ENCODE measurements at regions not wholly inside any gene's neighbourhood (a gene's known extent, or its start where the extent isn't known, plus 50 kb on each side); places are given as distances from the start of the nearest gene placed in this dataset.

DNA sequence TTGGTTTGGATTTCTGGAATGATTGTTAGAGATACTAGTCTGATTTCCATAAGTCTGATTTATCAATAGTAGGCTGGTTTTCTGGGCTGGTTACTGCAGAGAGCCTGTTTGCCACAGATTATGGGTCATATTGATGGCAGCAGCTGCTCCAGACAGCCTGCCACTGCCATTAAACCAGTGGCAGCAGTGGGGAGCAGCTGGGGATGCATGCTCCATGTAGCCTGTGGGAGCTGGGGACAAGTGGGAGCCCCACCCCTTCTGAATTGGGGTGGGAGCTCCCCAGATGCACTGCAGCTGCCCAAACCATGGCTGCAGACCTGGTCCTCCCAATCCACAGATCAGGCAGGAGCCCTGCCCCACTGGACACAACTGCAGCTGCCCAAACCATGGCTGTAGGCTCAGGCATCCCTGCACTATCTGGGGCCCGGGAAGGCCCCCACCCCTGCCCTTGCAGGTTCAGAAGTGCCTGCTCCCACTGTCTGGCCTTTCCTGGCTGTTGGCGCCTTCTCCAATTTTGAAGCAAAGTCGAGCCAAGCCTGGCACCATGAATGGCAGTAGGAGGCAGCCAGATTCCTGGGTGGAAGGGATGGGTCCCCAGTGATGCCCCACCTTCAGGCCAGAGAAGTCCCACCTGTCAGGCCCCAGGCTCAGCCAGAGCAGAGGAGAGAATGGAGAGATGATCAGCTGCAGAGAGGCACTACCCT, 402.9 kb upstream of the TYRP1 start:
- WGBS (ENCODE audit: low lambda C conversion rate, missing lambda C conversion rate) = 94% methylated on average over 3 of the region's 3 CpGs
- no peak overlapping the region for H3K4me3 ChIP-seq

DNA sequence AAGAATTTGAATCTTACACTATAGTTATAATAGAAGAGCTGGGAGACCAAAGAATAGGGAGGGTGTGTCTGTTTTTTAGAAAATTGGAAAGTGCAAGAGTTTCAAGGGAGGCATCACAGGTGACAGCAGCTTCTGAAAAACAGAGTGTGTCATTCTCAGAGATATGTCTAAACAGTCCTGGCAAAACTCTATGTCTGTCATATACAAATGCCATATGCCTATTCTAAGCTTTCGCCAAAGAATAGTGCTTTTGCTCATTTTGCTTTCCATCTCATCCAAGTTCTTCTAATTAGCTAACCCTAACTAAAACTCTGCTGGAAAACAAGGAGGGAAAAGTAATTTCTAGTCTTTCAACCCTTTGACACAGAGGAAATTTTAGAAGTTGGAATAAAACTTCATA, 388.0 kb upstream of the TYRP1 start:
- Histone ChIP-seq H3K36me3 (replicated peaks; ENCODE audit: insufficient read depth, low read depth) (no peaks in the 10 kb centered on the region), H3K4me3 (no peak overlapping the region), H3K9me2 (replicated peaks; ENCODE audit: insufficient read depth) (no peaks in the 10 kb centered on the region), H4K20me1 (ENCODE audit: insufficient read depth, poor library complexity, severe bottlenecking) (no peaks in the 10 kb centered on the region), H3K79me2 (no peaks in the 10 kb centered on the region), H2AFZ (no peak overlapping the region), H3K27ac (no peak overlapping the region), H3K27me3 (no peaks in the 10 kb centered on the region), H3K4me1 (ENCODE audit: insufficient read depth) (no peaks in the 10 kb centered on the region), H3K9me3 (ENCODE audit: low read depth) (no peaks in the 10 kb centered on the region), H3K4me2 (no peak overlapping the region)
- TF ChIP-seq EZH2 (IDR thresholded peaks at IDR 0.05; ENCODE audit: borderline replicate concordance) (no peak), EZH2phosphoT487 (IDR thresholded peaks at IDR 0.05; ENCODE audit: low read depth, severe bottlenecking, unreplicated experiment) (no peak)
- TF ChIP-seq, protein P1, sequence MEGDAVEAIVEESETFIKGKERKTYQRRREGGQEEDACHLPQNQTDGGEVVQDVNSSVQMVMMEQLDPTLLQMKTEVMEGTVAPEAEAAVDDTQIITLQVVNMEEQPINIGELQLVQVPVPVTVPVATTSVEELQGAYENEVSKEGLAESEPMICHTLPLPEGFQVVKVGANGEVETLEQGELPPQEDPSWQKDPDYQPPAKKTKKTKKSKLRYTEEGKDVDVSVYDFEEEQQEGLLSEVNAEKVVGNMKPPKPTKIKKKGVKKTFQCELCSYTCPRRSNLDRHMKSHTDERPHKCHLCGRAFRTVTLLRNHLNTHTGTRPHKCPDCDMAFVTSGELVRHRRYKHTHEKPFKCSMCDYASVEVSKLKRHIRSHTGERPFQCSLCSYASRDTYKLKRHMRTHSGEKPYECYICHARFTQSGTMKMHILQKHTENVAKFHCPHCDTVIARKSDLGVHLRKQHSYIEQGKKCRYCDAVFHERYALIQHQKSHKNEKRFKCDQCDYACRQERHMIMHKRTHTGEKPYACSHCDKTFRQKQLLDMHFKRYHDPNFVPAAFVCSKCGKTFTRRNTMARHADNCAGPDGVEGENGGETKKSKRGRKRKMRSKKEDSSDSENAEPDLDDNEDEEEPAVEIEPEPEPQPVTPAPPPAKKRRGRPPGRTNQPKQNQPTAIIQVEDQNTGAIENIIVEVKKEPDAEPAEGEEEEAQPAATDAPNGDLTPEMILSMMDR (IDR thresholded peaks at IDR 0.05; ENCODE audit: poor library complexity) = no peak
- 100% methylated on average over 1 of the region's 1 CpG for WGBS (ENCODE audit: low lambda C conversion rate, missing lambda C conversion rate)
- DNase-seq (ENCODE audit: low spot score) = no peak

More for the DNA sequence above, 402.9 kb upstream of the TYRP1 start:
- Histone ChIP-seq H3K27ac (no peak overlapping the region), H3K79me2 (no peaks in the 10 kb centered on the region), H3K36me3 (replicated peaks; ENCODE audit: insufficient read depth, low read depth) (no peaks in the 10 kb centered on the region), H3K9me2 (replicated peaks; ENCODE audit: insufficient read depth) (no peaks in the 10 kb centered on the region), H3K27me3 (no peaks in the 10 kb centered on the region), H3K4me2 (no peak overlapping the region), H3K4me1 (ENCODE audit: insufficient read depth) (no peaks in the 10 kb centered on the region), H2AFZ (no peak overlapping the region), H3K9me3 (ENCODE audit: low read depth) (no peaks in the 10 kb centered on the region), H4K20me1 (ENCODE audit: insufficient read depth, poor library complexity, severe bottlenecking) (no peaks in the 10 kb centered on the region)
- TF ChIP-seq, protein P1 (IDR thresholded peaks at IDR 0.05; ENCODE audit: poor library complexity) = no peak
- TF ChIP-seq EZH2 (IDR thresholded peaks at IDR 0.05; ENCODE audit: borderline replicate concordance) = no peak
- no peak for TF ChIP-seq EZH2phosphoT487 (IDR thresholded peaks at IDR 0.05; ENCODE audit: low read depth, severe bottlenecking, unreplicated experiment)
- no peak for DNase-seq (ENCODE audit: low spot score)

DNA sequence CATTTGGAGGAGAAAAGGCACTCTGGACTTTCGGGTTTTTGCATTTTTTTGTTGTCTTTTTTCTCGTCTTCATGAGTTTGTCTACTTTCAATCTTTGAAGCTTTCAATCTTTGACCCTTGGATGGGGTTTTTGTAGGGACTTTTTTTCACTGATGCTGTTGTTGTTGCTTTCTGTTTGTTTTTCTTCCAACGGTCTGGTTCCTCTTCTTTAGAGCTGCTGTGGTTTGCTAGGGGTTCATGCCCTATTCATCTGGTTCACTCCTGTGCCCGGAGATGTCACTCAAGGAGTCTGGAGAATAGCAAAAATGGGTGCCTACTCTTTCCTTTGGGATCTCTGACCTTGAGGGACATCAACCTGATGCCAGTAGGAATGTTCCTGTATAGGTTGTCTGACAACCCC, 378.6 kb upstream of the TYRP1 start:
- no peaks in the 10 kb centered on the region for H3K27me3 ChIP-seq
- no peak for DNase-seq (ENCODE audit: low spot score)
- no peaks in the 10 kb centered on the region for H3K9me3 ChIP-seq (ENCODE audit: low read depth)
- WGBS (ENCODE audit: low lambda C conversion rate, missing lambda C conversion rate) = 89% methylated on average over 4 of the region's 4 CpGs
- no peak overlapping the region for H3K4me2 ChIP-seq
- no peaks in the 10 kb centered on the region for H4K20me1 ChIP-seq (ENCODE audit: insufficient read depth, poor library complexity, severe bottlenecking)
- no peaks in the 10 kb centered on the region for H3K79me2 ChIP-seq
- H3K27ac ChIP-seq = no peak overlapping the region
- H3K36me3 ChIP-seq (replicated peaks; ENCODE audit: insufficient read depth, low read depth) = no peaks in the 10 kb centered on the region
- no peak overlapping the region for H3K4me3 ChIP-seq
- H3K4me1 ChIP-seq (ENCODE audit: insufficient read depth) = no peaks in the 10 kb centered on the region
- no peak for TF ChIP-seq EZH2phosphoT487 (IDR thresholded peaks at IDR 0.05; ENCODE audit: low read depth, severe bottlenecking, unreplicated experiment)
- TF ChIP-seq, protein P1 (IDR thresholded peaks at IDR 0.05; ENCODE audit: poor library complexity) = no peak
- no peak for TF ChIP-seq EZH2 (IDR thresholded peaks at IDR 0.05; ENCODE audit: borderline replicate concordance)
- H2AFZ ChIP-seq = no peak overlapping the region
- H3K9me2 ChIP-seq (replicated peaks; ENCODE audit: insufficient read depth) = no peaks in the 10 kb centered on the region

All from hepatocyte (in vitro differentiated cells).